K562 (cell line): ENCODE measurements at regions not wholly inside any gene's neighbourhood (a gene's known extent, or its start where the extent isn't known, plus 50 kb on each side); places are given as distances from the start of the nearest gene placed in this dataset.

Experiments
- ATAC-seq: fragments of 200-7000 bp; cut with Tn5 transposase; 3 replicates; pipeline ENCODE4 v1.9.1; 2020; ENCODE audit warnings: moderate library complexity
- BruUV-seq: library from RNA; stranded (reverse); fragments of 400-500 nt; replicated peaks from 2 replicates; lab custom pipeline; 2021; lab: Mats Ljungman, UMichigan
- CTCF ChIA-PET: fragments of 300-600 bp; formaldehyde crosslinking; extraction: SDS; loops from one replicate; lab custom pipeline; 2021; ENCODE audit warnings: low intra/inter-chr PET ratio; lab: Yijun Ruan, JAX
- POLR2A ChIA-PET: fragments of 300-600, 350-650 bp; sonication (Branson Sonifier 250); formaldehyde crosslinking; extraction: SDS; loops from one replicate; lab custom pipeline; 2021; ENCODE audit warnings: antibody characterized with exemption, inconsistent platforms; lab: Yijun Ruan, JAX
- DNase-seq, 4 experiments: peaks; one replicate each; pipeline versions ENCODE4 v3.0.0 to v3.0.0-alpha.2; 2011 to 2018; ENCODE audit warnings: low spot score in 3 of 4, mixed read lengths in 3 of 4; ENCODE audit errors: extremely low read depth in 1 of 4
- FAIRE-seq: peaks from 2 replicates; lab custom pipeline; 2011; peaks lifted over from hg19 to GRCh38; lab: Jason Lieb, UNC
- H2AFZ ChIP-seq: 2 replicates; pipeline ENCODE4 v1.6.0; 2011; ENCODE audit warnings: low read depth, low read length, control low read depth, inconsistent platforms
- H3K27ac ChIP-seq: fragments of 200-600 bp; 3 replicates; pipeline ENCODE4 v1.8.0; 2011; ENCODE audit warnings: low read depth, mild to moderate bottlenecking, control low read depth, inconsistent platforms, low read length, moderate library complexity, mixed read lengths; ENCODE audit errors: extremely low read depth
- H3K27me3 ChIP-seq, 2 experiments: fragments of 300-600 bp in 1 of 2; 2 replicates in 1 of 2; 3 replicates in 1 of 2; pipeline versions ENCODE4 v1.6.0 to v1.8.0; 2011; ENCODE audit warnings: inconsistent platforms in 2 of 2, low read length in 2 of 2, mild to moderate bottlenecking in 1 of 2, mixed read lengths in 1 of 2, moderate library complexity in 1 of 2; ENCODE audit not compliant: control insufficient read depth in 2 of 2, insufficient read depth in 2 of 2
- H3K36me3 ChIP-seq: fragments of 300-600 bp; 3 replicates; pipeline ENCODE4 v1.8.0; 2011; ENCODE audit warnings: mild to moderate bottlenecking, low read length, inconsistent platforms; ENCODE audit not compliant: control insufficient read depth, insufficient read depth
- H3K4me1 ChIP-seq, 2 experiments: fragments of 200-600 bp in 1 of 2; replicated peaks in 1 of 2; 2 replicates in 1 of 2; 3 replicates in 1 of 2; pipeline versions ENCODE4 v1.5.1 to v1.8.0; 2011; ENCODE audit warnings: inconsistent platforms in 2 of 2, low read length in 2 of 2, mild to moderate bottlenecking in 1 of 2, mixed read lengths in 1 of 2, moderate library complexity in 1 of 2; ENCODE audit not compliant: control insufficient read depth in 2 of 2, insufficient read depth in 2 of 2
- H3K4me2 ChIP-seq: 2 replicates; pipeline ENCODE4 v1.6.1; 2011; ENCODE audit warnings: low read length, control low read depth, inconsistent platforms, mixed read lengths; ENCODE audit not compliant: insufficient read depth
- H3K4me3 ChIP-seq: fragments of 200-600 bp; sonication (generic), shearing (Covaris generic); 2 replicates; pipeline ENCODE4 v1.5.1; 2016; ENCODE audit warnings: control low read depth, inconsistent platforms
- H3K79me2 ChIP-seq: fragments of 200-600 bp; 3 replicates; pipeline ENCODE4 v1.8.0; 2011; ENCODE audit warnings: low read length, inconsistent platforms; ENCODE audit not compliant: control insufficient read depth, insufficient read depth
- H3K9ac ChIP-seq, 2 experiments: 2 replicates each; pipeline versions ENCODE4 v1.6.0 to v1.6.1; 2011; ENCODE audit warnings: low read depth in 2 of 2, low read length in 2 of 2, control low read depth in 1 of 2, inconsistent platforms in 1 of 2, mild to moderate bottlenecking in 1 of 2, mixed read lengths in 1 of 2; ENCODE audit not compliant: insufficient read depth in 1 of 2
- H3K9me1 ChIP-seq: one replicate; pipeline ENCODE4 v1.6.0; 2011; ENCODE audit warnings: inconsistent platforms, mild to moderate bottlenecking, low read length, moderate library complexity; ENCODE audit not compliant: control insufficient read depth, insufficient read depth
- H3K9me3 ChIP-seq: replicated peaks from 2 replicates; pipeline ENCODE4 v1.5.1; 2011; ENCODE audit warnings: low read depth, low read length, inconsistent platforms; ENCODE audit not compliant: control insufficient read depth, insufficient read depth
- H4K20me1 ChIP-seq: replicated peaks from 2 replicates; pipeline ENCODE4 v1.6.1; 2011; ENCODE audit warnings: low read length, inconsistent platforms, mixed read lengths; ENCODE audit not compliant: control insufficient read depth, insufficient read depth
- BRD4 ChIP-seq: fragments of 200-600 bp; sonication (generic); IDR thresholded peaks from 2 replicates; pipeline ENCODE4 v1.6.1; 2017; ENCODE audit warnings: inconsistent platforms
- BRF1 ChIP-seq: IDR thresholded peaks from 3 replicates; pipeline ENCODE4 v1.6.1; 2011; ENCODE audit warnings: borderline replicate concordance, mild to moderate bottlenecking; ENCODE audit not compliant: insufficient read length; ENCODE audit errors: extremely low read depth
- CGGBP1 ChIP-seq: fragments of 250-450 bp; sonication (Bioruptor Pico); IDR thresholded peaks from 2 replicates; pipeline ENCODE4 v1.9.0; 2021; ENCODE audit warnings: mild to moderate bottlenecking
- HBP1 ChIP-seq: fragments of 450-650 bp; formaldehyde crosslinking; IDR thresholded peaks from 2 replicates; pipeline ENCODE4 v1.4.0; 2022; ENCODE audit warnings: missing genetic modification characterization
- HDAC2 ChIP-seq: fragments of 450-650 bp; IDR thresholded peaks from 2 replicates; pipeline ENCODE4 v1.6.1; 2016; ENCODE audit warnings: mild to moderate bottlenecking
- HNRNPK ChIP-seq: fragments of 200-400 bp; formaldehyde crosslinking; IDR thresholded peaks from one replicate; pipeline ENCODE4 v1.6.1; 2018; ENCODE audit warnings: mild to moderate bottlenecking, low read depth, low read length; ENCODE audit not compliant: poor library complexity, severe bottlenecking
- HNRNPUL1 ChIP-seq: fragments of 200-400 bp; formaldehyde crosslinking; IDR thresholded peaks from 2 replicates; pipeline ENCODE4 v1.6.1; 2017; ENCODE audit warnings: low read length
- HOMEZ ChIP-seq: fragments of 250-450 bp; sonication (Bioruptor Pico); IDR thresholded peaks from 2 replicates; pipeline ENCODE4 v1.4.0; 2020; ENCODE audit warnings: mild to moderate bottlenecking, moderate library complexity
- ILF3 ChIP-seq: fragments of 450-650 bp; IDR thresholded peaks from 2 replicates; pipeline ENCODE4 v1.6.1; 2018; ENCODE audit warnings: antibody characterized with exemption, mild to moderate bottlenecking, moderate library complexity, borderline replicate concordance
- NONO ChIP-seq, 2 experiments: fragments of 200-400 bp in 1 of 2; fragments of 450-650 bp in 1 of 2; formaldehyde crosslinking in 1 of 2; IDR thresholded peaks; 2 replicates each; pipeline ENCODE4 v1.6.1; 2017; ENCODE audit warnings: low read depth in 2 of 2, mild to moderate bottlenecking in 2 of 2, moderate library complexity in 2 of 2, low read length in 1 of 2
- SFPQ ChIP-seq: fragments of 200-400 bp; formaldehyde crosslinking; IDR thresholded peaks from 2 replicates; pipeline ENCODE4 v1.6.1; 2017; ENCODE audit warnings: mild to moderate bottlenecking, low read depth, low read length, moderate library complexity
- SMARCC2 ChIP-seq: fragments of 450-650 bp; IDR thresholded peaks from 2 replicates; pipeline ENCODE4 v1.6.1; 2017; ENCODE audit warnings: antibody characterized with exemption, moderate library complexity, mild to moderate bottlenecking, low read depth
- SRSF9 ChIP-seq: fragments of 200-400 bp; formaldehyde crosslinking; IDR thresholded peaks from 2 replicates; pipeline ENCODE4 v1.6.1; 2017; ENCODE audit warnings: low read depth, low read length, borderline replicate concordance
- USF1 ChIP-seq: sonication (generic); formaldehyde crosslinking; IDR thresholded peaks from 2 replicates; pipeline ENCODE4 v1.9.0; 2022; ENCODE audit warnings: mild to moderate bottlenecking, missing genetic modification reagents
- XRCC3 ChIP-seq: fragments of 450-650 bp; IDR thresholded peaks from 2 replicates; pipeline ENCODE4 v1.6.1; 2017; ENCODE audit warnings: mild to moderate bottlenecking, moderate library complexity
- ZNF12 ChIP-seq: sonication (generic); formaldehyde crosslinking; IDR thresholded peaks from 2 replicates; pipeline ENCODE4 v1.4.0; 2020; ENCODE audit warnings: mild to moderate bottlenecking, missing genetic modification reagents
- ZNF3 ChIP-seq: fragments of 250-450 bp; sonication (Bioruptor Pico); IDR thresholded peaks from 2 replicates; pipeline ENCODE4 v1.5.0; 2021; ENCODE audit warnings: mild to moderate bottlenecking, moderate library complexity
- ZNF41 ChIP-seq: fragments of 250-450 bp; sonication (Bioruptor Pico); conservative IDR thresholded peaks from 2 replicates; pipeline ENCODE4 v1.4.0; 2020; ENCODE audit warnings: mild to moderate bottlenecking
- ZNF76 ChIP-seq: fragments of 250-450 bp; sonication (Bioruptor Pico); IDR thresholded peaks from 2 replicates; pipeline ENCODE4 v1.4.0; 2020; ENCODE audit warnings: mild to moderate bottlenecking, moderate library complexity, borderline replicate concordance
- WGBS: fragments of 100-300 bp; shearing (Covaris generic); methylation state at CpG from one replicate; pipeline ENCODE4 v1.1.6; 2016; ENCODE audit warnings: low coverage, mixed read lengths; ENCODE audit not compliant: insufficient coverage; ENCODE audit errors: missing lambda C conversion rate; 5-methylcytosine and 5-hydroxymethylcytosine counted together
- in situ Hi-C: fragments of 300-500 bp; cut with MboI; formaldehyde crosslinking; loops from 4 replicates; pipeline ENCODE4 v1.15.0; 2018; ENCODE audit warnings: inconsistent platforms, mixed read lengths
- intact Hi-C: fragments of 100-400 bp; cut with micrococcal nuclease; formaldehyde crosslinking; loops from 2 replicates; pipeline ENCODE4 v1.14.2; 2022

GRCh38 chr10:2462581-2462980 is 604.8 kb upstream of the PFKP start:
- Histone ChIP-seq H3K4me2 (no peak overlapping the region), H3K9me1 (no peaks in the 10 kb centered on the region), H3K9ac (no peak overlapping the region), H3K27me3 (no peaks in the 10 kb centered on the region), H3K79me2 (no peaks in the 10 kb centered on the region), H2AFZ (no peak overlapping the region), H3K4me3 (no peak overlapping the region), H3K36me3 (no peaks in the 10 kb centered on the region), H3K9me3 (no peaks in the 10 kb centered on the region), H3K4me1 (no peaks in the 10 kb centered on the region), H3K27ac (no peak overlapping the region), H4K20me1 (no peaks in the 10 kb centered on the region)
- FAIRE-seq (no peak), DNase-seq (no peak), ATAC-seq (no peak)
- intact Hi-C loops = no loop called here
- POLR2A ChIA-PET = interaction anchor here (0.6 kb wide), 2 partner anchors 1220 to 1246 kb away, joined by 3 read pairs; no protein-coding TSS in a partner anchor
- BruUV-seq = no TSS peak
- in situ Hi-C loops = no loop called here
- TF ChIP-seq CGGBP1 (CRISPR knock-in tag) (no peak), BRF1 (no peak), ILF3 (no peak), XRCC3 (no peak), SMARCC2 (no peak), HOMEZ (no peak), SRSF9 (no peak), ZNF41 (no peak), ZNF12 (CRISPR knock-in tag) (no peak), ZNF76 (CRISPR knock-in tag) (no peak), HDAC2 (no peak), HNRNPUL1 (no peak), NONO (IDR thresholded peaks at IDR 0.05; ENCODE audit: low read depth in 2 of 2, low read length in 1 of 2) (no peak), SFPQ (no peak), BRD4 (no peak), USF1 (CRISPR knock-in tag) (no peak), HBP1 (CRISPR knock-in tag) (no peak), HNRNPK (no peak), ZNF3 (CRISPR knock-in tag) (no peak)
- CTCF ChIA-PET = no interaction called here
- WGBS = 0% methylated on average over 1 of the region's 1 CpG
